AG09309 (cell line): ENCODE measurements at regions not wholly inside any gene's neighbourhood (a gene's known extent, or its start where the extent isn't known, plus 50 kb on each side); places are given as distances from the start of the nearest gene placed in this dataset.

Experiments used
- DNase-seq: peaks from one replicate; pipeline ENCODE4 v3.0.0-alpha.2; 2010; ENCODE audit warnings: low read depth
- H3K4me3 ChIP-seq: 2 replicates; pipeline ENCODE4 v1.5.1; 2011; ENCODE audit warnings: mild to moderate bottlenecking, low read depth, low read length, moderate library complexity; ENCODE audit not compliant: control insufficient read depth
- CTCF ChIP-seq: IDR thresholded peaks from 2 replicates; pipeline ENCODE4 v1.5.1; 2011; ENCODE audit warnings: mild to moderate bottlenecking, low read depth, low read length, inconsistent platforms; ENCODE audit not compliant: insufficient read depth, control insufficient read depth; ENCODE audit errors: missing control alignments

GRCh38 chr12:58586762-58587161 is 333.5 kb downstream of the LRIG3 start:
- TF ChIP-seq CTCF: no peak
- no peak for DNase-seq

GRCh38 chr12:58588770-58589169 is 331.5 kb downstream of the LRIG3 start:
- no peak overlapping the region for H3K4me3 ChIP-seq
- peak; percentile 20 for DNase-seq
- no peak for TF ChIP-seq CTCF

More at GRCh38 chr12:58586762-58587161, 333.5 kb downstream of the LRIG3 start:
- no peak overlapping the region for H3K4me3 ChIP-seq

GRCh38 chr12:58592475-58593207 is 327.7 kb downstream of the LRIG3 start:
- DNase-seq: no peak
- TF ChIP-seq CTCF: no peak
- no peak overlapping the region for H3K4me3 ChIP-seq

GRCh38 chr12:58593557-58594304 is 326.6 kb downstream of the LRIG3 start:
- no peak for TF ChIP-seq CTCF
- no peak overlapping the region for H3K4me3 ChIP-seq
- no peak for DNase-seq

- no peak for TF ChIP-seq CTCF
- DNase-seq: no peak
- no peak overlapping the region for H3K4me3 ChIP-seq
Measured at GRCh38 chr12:58596381-58596780, 323.9 kb downstream of the LRIG3 start.

- no peak for TF ChIP-seq CTCF
- no peak overlapping the region for H3K4me3 ChIP-seq
- DNase-seq: no peak
Measured at GRCh38 chr12:58601529-58601928, 318.8 kb downstream of the LRIG3 start.
